CD4-positive, alpha-beta T cell treated with Interleukin-10 for 1 hour (primary cell): ENCODE measurements at regions not wholly inside any gene's neighbourhood (a gene's known extent, or its start where the extent isn't known, plus 50 kb on each side); places are given as distances from the start of the nearest gene placed in this dataset.
"Not testable (repeated sequence)": the region's sequence is repeated elsewhere in the genome, so short reads cannot be mapped to it uniquely, and the experiment has no call there.

Experiments used
- DNase-seq: peaks from one replicate; pipeline ENCODE4 v3.0.0-alpha.2; 2020

- no peak for DNase-seq
Observed at GRCh38 chr5:1962619-1963355, 80.1 kb upstream of the IRX4 start.

DNA sequence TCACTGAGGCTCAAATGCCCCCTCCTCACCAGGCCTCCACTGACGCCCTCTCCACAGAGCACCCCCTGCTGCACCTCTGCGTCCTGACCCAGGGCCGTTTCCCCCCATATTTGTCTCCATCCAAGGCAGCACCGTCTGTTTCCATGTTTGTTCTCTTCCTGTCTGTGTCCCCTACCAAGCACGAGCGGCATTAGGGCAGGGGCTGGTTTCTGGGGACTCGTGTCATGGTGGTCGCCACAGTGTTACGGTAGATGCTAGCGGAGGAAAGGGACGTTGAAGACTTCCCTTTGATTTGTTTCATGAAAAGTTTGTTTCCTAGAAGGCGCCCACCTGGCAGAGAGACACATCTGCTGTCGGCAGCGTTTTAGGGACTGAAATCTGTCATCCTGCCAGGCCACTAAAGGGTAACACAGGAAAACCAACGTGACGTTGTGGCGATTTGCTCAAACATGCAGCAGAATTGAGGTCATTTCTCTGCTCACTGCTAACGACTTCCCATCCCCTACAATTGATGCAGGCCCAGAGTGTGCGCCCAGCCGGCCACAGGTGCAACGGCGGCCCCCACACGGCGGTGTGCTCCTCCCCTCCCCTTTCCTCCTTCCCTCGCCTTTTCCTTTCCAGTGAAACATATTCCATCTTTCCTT, 79.3 kb upstream of the IRX4 start:
- no peak for DNase-seq

DNA sequence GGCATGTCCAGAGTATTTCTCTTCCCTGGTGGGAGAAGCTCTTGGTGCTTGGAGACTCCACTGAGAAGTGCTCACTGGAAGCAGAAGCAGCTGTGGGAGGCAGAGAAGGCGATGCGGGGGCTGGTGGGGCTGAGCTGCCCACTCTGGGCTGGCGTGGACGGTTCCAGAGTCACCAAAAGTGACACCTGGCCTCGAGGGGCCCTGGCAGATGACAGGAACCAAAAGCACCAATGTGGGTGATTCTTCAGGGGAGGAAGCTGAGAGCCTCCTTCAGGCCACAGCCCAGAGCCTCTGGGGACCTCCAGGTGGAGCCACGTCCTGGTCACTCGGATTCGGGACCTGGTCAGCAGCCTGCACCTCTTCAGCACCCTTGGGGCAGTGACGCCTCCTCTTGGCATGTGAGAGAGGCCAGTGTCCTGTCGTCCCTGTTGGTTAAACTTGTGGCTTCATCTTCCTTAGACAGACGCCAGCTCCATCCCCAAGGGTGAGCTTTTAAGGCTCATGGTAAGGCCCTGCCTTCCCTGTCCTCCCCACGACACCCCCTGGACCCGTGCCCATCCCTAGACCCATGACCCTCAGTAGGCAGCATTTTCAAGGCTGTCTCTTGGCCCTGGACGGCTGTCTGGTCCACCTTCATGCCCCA, 78.7 kb upstream of the IRX4 start:
- DNase-seq = no peak

DNA sequence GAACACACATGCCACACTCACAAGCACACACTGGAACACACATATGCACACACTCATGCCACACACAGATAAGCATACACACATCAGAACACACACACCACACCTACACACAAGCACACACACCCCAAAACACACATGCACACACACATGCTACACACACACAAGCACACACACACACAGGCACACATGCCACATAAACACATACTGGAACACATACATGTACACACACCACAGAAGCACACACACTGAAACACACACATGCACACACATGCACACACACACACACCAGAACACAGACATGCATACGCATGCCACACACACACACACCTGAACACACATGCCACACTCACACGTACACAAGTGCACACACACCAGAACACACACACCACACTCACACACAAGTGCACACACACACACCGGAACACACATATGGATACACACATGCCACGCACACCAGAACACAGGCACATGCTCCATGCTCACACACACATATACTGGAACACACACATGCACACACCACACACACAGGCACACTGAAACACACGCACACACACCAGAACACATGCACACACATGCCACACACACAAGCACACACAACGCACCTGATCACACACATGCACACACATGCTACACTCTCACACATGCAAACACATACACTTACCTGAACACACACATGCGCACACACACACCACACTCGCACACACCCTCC, 78.0 kb upstream of the IRX4 start:
- no peak for DNase-seq

- DNase-seq = no peak
Observed at GRCh38 chr5:1959725-1960581, 77.2 kb upstream of the IRX4 start.

DNA sequence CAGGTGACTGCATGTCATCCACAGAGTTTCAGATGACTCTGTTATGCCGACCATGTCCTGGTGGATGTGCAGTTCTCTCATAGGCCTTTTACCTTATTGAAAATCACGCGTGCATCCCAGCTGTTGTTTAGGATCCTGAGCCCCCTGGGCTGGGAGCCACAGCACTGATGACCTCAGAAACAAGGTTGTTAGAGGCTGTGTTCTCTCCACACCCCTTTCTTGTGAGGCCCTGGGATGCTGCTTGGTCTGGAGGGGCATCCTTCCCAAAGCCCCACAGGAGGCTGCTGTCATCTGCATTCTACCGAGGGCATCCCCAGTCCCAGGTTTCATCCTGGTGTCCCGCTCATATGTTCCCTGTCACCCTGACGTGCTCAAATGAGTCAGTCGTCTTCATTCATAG, 76.5 kb upstream of the IRX4 start:
- DNase-seq = no peak

DNA sequence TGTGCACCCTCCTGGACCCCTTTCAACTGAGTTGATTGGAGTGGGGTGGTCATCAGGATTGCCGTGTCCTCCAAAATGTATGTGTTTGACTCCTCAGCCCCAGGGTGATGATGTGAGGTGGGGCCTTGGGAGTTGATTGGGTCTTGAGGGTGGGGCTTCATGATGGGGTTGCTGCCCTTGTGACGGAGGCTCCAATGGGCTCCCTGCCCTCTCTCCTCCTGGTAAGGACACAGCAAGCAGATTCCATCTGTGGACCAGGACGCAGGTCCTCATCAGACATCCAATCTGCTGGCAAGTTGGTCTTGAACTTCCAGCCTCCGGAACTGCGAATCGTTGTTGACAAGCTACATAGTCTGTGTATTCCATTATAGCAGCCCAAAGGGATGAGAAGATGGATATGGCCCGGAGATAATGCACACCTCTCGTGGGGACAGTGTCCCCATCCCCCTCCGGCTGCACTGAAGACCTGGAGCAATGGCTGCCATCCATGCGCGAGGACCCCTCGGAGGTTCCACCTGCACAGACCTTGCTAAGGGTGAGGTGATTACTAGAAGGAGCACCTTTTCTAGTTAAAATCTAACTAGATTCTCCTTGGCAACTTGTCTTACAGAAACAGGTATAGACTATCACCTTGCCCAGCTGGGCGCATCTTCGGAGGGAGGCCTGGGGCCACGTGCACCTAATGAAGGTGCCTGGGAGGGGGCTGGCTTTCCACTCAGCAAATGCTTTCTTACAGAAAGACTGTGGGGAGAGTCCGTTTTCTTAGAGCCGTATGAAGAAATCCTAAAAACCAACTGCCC, 75.7 kb upstream of the IRX4 start:
- no peak for DNase-seq

GRCh38 chr5:1955586-1955985, 72.9 kb upstream of the IRX4 start:
- DNase-seq = no peak

GRCh38 chr5:1953710-1954109, 71.0 kb upstream of the IRX4 start:
- not testable (repeated sequence) for DNase-seq

DNA sequence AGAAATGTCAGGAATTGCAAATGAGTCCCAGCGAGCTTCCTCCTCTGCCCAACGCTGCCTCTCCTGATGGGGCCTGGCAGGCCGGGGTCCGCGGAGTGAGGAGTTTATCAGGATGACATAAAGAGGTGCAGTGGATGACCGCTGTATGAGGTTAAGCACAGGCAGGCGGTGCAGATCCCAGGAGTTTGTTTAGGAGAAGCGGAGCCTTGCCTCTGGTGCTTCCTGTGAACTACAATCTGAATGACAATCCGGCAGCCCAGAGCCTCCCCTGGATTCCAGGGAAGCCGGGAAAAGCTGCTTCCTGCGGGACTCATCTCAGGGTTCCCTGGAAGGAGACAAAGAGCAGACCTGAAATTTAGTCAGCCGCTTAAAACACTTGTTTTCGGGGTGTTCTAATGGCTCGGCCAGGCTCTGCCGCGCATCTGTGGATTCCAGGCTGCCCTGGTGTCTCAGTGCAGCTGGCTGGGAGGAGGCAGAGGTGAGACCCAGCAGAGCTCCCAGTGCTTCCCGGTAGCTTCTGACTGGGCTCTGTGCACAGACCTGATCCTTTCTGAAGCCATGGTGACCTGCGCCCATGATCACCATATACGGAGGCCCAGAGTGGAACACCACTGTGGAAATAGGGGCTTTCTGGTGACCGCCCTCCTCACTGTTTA, 69.8 kb upstream of the IRX4 start:
- no peak for DNase-seq

DNA sequence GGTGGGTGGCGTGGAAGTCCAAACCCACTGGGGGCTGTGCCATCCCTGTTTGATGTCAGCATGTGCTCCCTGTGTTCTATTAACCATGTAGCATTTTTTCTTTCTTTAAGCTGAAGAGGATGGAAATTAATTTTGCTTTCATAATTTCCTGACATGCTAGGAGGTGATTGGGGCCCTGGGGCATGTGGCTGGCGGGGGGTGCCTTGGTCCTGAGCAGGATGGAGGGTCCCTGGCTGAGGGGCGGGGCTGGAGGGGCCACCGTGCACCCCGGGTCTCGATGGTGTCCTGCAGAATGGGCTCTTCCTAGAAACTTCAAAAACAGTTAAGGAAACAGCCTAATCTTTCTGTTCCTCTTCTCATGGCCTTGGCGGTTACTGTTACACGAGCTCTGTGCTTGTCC, 69.3 kb upstream of the IRX4 start:
- DNase-seq = no peak

DNA sequence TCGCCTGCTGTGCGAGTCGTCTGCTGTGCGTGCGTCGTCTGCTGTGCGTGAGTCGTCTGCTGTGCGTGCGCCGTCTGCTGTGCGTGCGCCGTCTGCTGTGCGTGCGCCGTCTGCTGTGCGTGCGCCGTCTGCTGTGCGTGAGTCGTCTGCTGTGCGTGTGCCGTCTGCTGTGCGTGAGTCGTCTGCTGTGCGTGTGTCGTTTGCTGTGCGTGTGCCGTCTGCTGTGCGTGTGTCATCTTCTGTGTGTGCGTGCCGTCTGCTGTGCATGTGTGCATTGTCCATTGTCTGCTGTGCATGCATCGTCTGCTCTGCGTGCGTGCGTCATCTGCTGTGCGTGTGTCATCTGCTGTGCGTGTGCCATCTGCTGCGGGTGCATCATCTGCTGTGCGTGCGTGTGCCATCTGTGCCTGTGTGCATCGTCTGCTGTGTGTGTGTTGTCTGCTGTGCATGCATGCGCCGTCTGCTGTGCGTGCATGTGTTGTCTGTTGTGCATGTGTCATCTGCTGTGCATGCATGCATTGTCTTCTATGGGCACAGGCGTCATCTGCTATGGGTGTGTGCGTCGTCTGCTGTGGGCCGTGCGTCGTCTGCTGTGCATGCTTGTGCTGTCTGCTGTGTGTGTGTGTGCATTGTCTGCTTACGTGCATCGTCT, 68.6 kb upstream of the IRX4 start:
- no peak for DNase-seq

DNA sequence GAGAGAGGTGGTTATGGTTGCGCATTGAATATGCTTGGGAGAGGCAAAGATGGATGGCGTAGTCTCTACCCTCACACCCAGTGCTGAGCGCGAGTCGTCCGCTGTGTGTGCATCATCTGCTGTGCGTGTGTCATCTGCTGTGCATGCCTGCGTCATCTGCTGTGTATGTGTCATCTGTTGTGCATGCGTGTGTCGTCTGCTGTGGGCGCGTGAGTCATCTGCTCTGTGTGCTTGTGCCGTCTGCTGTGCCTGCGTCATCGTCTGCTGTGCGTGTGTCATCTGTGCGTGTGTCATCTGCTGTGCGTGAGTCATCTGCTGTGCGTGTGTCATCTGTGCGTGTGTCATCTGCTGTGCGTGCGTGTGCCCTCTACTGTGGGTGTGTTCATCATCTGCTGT, 68.0 kb upstream of the IRX4 start:
- no peak for DNase-seq

- DNase-seq = no peak
Observed at GRCh38 chr5:1950096-1950707, 67.5 kb upstream of the IRX4 start.

DNA sequence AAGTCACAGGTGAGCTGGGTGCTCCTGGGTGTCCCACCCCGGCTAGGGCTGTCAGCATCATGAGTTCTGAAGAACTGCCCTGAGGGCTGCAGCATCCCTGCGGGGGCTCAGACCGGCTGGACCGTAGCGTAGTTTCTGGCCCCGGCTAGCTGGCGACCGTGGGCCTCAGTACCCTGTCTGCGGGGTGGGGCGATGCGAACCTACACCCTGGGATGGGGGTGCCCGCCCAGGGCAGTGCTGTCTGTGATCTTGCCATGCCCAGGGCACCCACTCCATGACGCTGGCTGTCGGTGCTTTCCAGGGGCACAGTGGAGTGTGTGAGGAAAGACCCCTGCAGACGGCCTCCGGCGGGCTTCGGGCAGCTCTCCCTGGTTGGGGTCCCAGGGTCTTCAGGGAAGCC, 66.5 kb upstream of the IRX4 start:
- DNase-seq = no peak

- no peak for DNase-seq
Observed at GRCh38 chr5:1948663-1949191, 66.0 kb upstream of the IRX4 start.

- DNase-seq = no peak
Observed at GRCh38 chr5:1948111-1948510, 65.4 kb upstream of the IRX4 start.

DNA sequence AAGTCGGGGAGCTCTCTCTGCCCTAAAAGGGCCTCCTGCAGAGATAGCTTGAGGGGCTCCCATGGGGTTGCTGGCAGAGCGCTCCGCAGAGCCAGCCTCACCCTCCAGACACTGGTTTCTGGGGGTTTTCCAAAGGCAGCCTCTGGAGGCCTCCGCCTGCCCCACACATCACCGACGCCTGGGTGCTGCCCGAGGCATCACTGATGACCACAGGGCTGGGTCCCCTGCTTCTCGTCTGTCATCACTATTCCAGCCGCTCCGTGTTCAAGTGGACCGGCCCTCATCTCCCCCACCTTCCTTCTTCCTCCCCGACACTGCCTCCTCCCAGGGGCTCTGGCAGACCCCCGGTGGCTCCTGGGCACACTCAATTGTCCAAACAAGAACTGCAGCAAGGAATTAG, 64.1 kb upstream of the IRX4 start:
- DNase-seq = no peak

- no peak for DNase-seq
Observed at GRCh38 chr5:1946122-1946677, 63.5 kb upstream of the IRX4 start.

GRCh38 chr5:1945606-1946005, 62.9 kb upstream of the IRX4 start:
- DNase-seq = no peak
